KBM-7 (cell line): ENCODE measurements at regions not wholly inside any gene's neighbourhood (a gene's known extent, or its start where the extent isn't known, plus 50 kb on each side); places are given as distances from the start of the nearest gene placed in this dataset.

Experiments used
- DNase-seq: peaks from one replicate; pipeline ENCODE4 v3.0.0-alpha.2; 2015
- in situ Hi-C: fragments of 300-500 bp; cut with MboI; formaldehyde crosslinking; loops from 2 replicates; pipeline ENCODE4 v1.14.3; 2020; ENCODE audit warnings: low sequenced_read_pairs, low pct_unique_long_range_greater_than_20kb, mixed read lengths

- in situ Hi-C loops, result no loop called here
- DNase-seq, result no peak
These were observed 540.2 kb downstream of the GATA3 start for GRCh38 chr10:8594711-8595110.

- in situ Hi-C loops, result no loop called here
- no peak for DNase-seq
These were observed 540.7 kb downstream of the GATA3 start for GRCh38 chr10:8595140-8595539.

- no peak for DNase-seq
- in situ Hi-C loops, result no loop called here
These were observed 542.5 kb downstream of the GATA3 start for GRCh38 chr10:8596929-8597472.

- DNase-seq, result no peak
- in situ Hi-C loops, result no loop called here
These were observed 545.7 kb downstream of the GATA3 start for GRCh38 chr10:8600192-8600591.

- in situ Hi-C loops, result no loop called here
- DNase-seq, result no peak
These were observed 548.3 kb downstream of the GATA3 start for GRCh38 chr10:8602821-8603220.

GRCh38 chr10:8614054-8614565 lies 559.6 kb downstream of the GATA3 start:
- DNase-seq, result no peak
- in situ Hi-C loops, result no loop called here

GRCh38 chr10:8615118-8615517 lies 560.6 kb downstream of the GATA3 start:
- DNase-seq, result no peak

GRCh38 chr10:8616166-8616565 lies 561.7 kb downstream of the GATA3 start:
- no peak for DNase-seq
- in situ Hi-C loops, result no loop called here

More at GRCh38 chr10:8615118-8615517, 560.6 kb downstream of the GATA3 start:
- in situ Hi-C loops, result no loop called here

GRCh38 chr10:8617792-8618191 lies 563.3 kb downstream of the GATA3 start:
- in situ Hi-C loops, result no loop called here
- DNase-seq, result no peak

GRCh38 chr10:8618834-8619233 lies 564.3 kb downstream of the GATA3 start:
- DNase-seq, result no peak
- in situ Hi-C loops, result no loop called here

- in situ Hi-C loops, result no loop called here
- DNase-seq, result no peak
These were observed 573.9 kb downstream of the GATA3 start for GRCh38 chr10:8628351-8628750.

- in situ Hi-C loops, result no loop called here
These were observed 579.4 kb downstream of the GATA3 start for GRCh38 chr10:8633909-8634308.

GRCh38 chr10:8636371-8636770 lies 581.9 kb downstream of the GATA3 start:
- in situ Hi-C loops, result no loop called here
- no peak for DNase-seq

More at GRCh38 chr10:8633909-8634308, 579.4 kb downstream of the GATA3 start:
- DNase-seq, result no peak

- DNase-seq, result no peak
- in situ Hi-C loops, result no loop called here
These were observed 583.2 kb downstream of the GATA3 start for GRCh38 chr10:8637640-8638039.

- DNase-seq, result no peak
- in situ Hi-C loops, result no loop called here
These were observed 583.7 kb downstream of the GATA3 start for GRCh38 chr10:8638088-8638672.

GRCh38 chr10:8639486-8640185 lies 585.1 kb downstream of the GATA3 start:
- no peak for DNase-seq
- in situ Hi-C loops, result no loop called here

GRCh38 chr10:8640301-8640700 lies 585.8 kb downstream of the GATA3 start:
- no peak for DNase-seq
- in situ Hi-C loops, result no loop called here

GRCh38 chr10:8640878-8641277 lies 586.4 kb downstream of the GATA3 start:
- in situ Hi-C loops, result no loop called here
- no peak for DNase-seq

GRCh38 chr10:8656261-8656660 lies 601.8 kb downstream of the GATA3 start:
- DNase-seq, result no peak
- in situ Hi-C loops, result no loop called here

- in situ Hi-C loops, result no loop called here
- no peak for DNase-seq
These were observed 605.5 kb downstream of the GATA3 start for GRCh38 chr10:8659982-8660381.

- no peak for DNase-seq
- in situ Hi-C loops, result no loop called here
These were observed 607.4 kb downstream of the GATA3 start for GRCh38 chr10:8661886-8662285.
